Erythroblast (primary cell): ENCODE measurements at regions not wholly inside any gene's neighbourhood (a gene's known extent, or its start where the extent isn't known, plus 50 kb on each side); places are given as distances from the start of the nearest gene placed in this dataset.

Source experiments
- GATA1 ChIP-seq: IDR thresholded peaks from 2 replicates; pipeline ENCODE4 v1.6.1; 2011; ENCODE audit warnings: low read depth, mild to moderate bottlenecking, control low read depth, low read length, moderate library complexity
- POLR2A ChIP-seq: IDR thresholded peaks from 2 replicates; pipeline ENCODE4 v1.6.1; 2011; ENCODE audit warnings: mild to moderate bottlenecking, low read length

DNA sequence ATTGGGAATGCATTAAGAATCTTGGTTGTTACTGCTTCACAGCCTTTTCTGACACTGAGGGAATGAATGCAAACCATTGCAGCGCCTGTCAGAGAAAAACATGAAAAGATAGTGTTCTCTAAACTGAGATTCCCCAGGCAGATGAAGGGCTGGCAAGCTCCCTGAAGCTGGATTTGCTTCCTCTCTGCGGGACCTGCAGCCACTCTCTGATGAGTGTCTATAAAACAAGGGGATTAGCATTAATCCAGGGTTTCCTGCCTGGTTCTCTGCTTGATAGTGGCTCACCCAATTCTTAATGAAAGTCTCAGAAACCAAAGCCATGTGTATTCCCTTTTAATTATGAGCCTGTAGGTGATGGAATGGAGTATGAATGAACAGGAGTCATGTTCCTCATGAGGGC lies 344.3 kb upstream of the UMPS start:
- TF ChIP-seq POLR2A (no peak), GATA1 (no peak)
